ENCODE measurements at regions not wholly inside any gene's neighbourhood (a gene's known extent, or its start where the extent isn't known, plus 50 kb on each side); places are given as distances from the start of the nearest gene placed in this dataset.

- no peak for DNase-seq
- H3K27me3 ChIP-seq, result no peaks in the 10 kb centered on the region
- peaks cover 23 to 65% (median 51%) of the 10 kb centered on the region in 12 donors for H3K4me1 ChIP-seq
- no peaks in the 10 kb centered on the region for H3K9me3 ChIP-seq
- intact Hi-C loops (cut with DNase I), result loop anchor here in 9 of 10 donors (2.0 to 10.0 kb wide), 13 partner anchors 137 to 1233 kb away; partner anchors contain the start of gene ZNF608 (in 7 of the 9)
- H3K27ac ChIP-seq, result peak overlapping the region in 10 of 12 donors; percentile 52 to 81 (median 76)
- H3K4me3 ChIP-seq, result no peak overlapping the region
- 85 to 92% (median 88%) methylated on average over 2 of the region's 2 CpGs for WGBS, 4 donors
- H3K36me3 ChIP-seq, result no peaks in the 10 kb centered on the region
- ATAC-seq, result no peak
- TF ChIP-seq CTCF (IDR thresholded peaks at IDR 0.05) (no peak), POLR2A (IDR thresholded peaks at IDR 0.05) (no peak)
Observed at GRCh38 chr5:124905256-124906130, 159.1 kb upstream of the ZNF608 start.

GRCh38 chr5:124906339-124907097, 160.1 kb upstream of the ZNF608 start:
- H3K27me3 ChIP-seq, result no peaks in the 10 kb centered on the region
- 0 to 2% (median 1%) methylated on average over 6 of the region's 6 CpGs for WGBS, 4 donors
- H3K4me3 ChIP-seq, result no peak overlapping the region
- DNase-seq (peak; percentile 71 to 81 (median 80)), ATAC-seq (peak; percentile 91 to 94 (median 94))
- intact Hi-C loops (cut with DNase I), result loop anchor here in 9 of 10 donors (2.0 to 10.0 kb wide), 13 partner anchors 136 to 1234 kb away; partner anchors contain the start of gene ZNF608 (in 7 of the 9)
- no peaks in the 10 kb centered on the region for H3K9me3 ChIP-seq
- H3K27ac ChIP-seq, result peak overlapping the region in 11 of 12 donors; percentile 52 to 81 (median 75)
- H3K4me1 ChIP-seq, result peaks cover 23 to 71% (median 49%) of the 10 kb centered on the region in 12 donors
- no peak for TF ChIP-seq POLR2A (IDR thresholded peaks at IDR 0.05)
- peak in 4 of 12 donors; percentile 13 to 44 (median 30) for TF ChIP-seq CTCF (IDR thresholded peaks at IDR 0.05)
- no peaks in the 10 kb centered on the region for H3K36me3 ChIP-seq

- Histone ChIP-seq H3K9me3 (no peaks in the 10 kb centered on the region), H3K27ac (peak overlapping the region in 11 of 12 donors; percentile 37 to 81 (median 75)), H3K4me1 (peaks cover 23 to 64% (median 43%) of the 10 kb centered on the region in 12 donors), H3K4me3 (no peak overlapping the region), H3K36me3 (no peaks in the 10 kb centered on the region), H3K27me3 (no peaks in the 10 kb centered on the region)
- 84 to 92% (median 87%) methylated on average over 12 of the region's 12 CpGs for WGBS, 4 donors
- intact Hi-C loops (cut with DNase I), result loop anchor here in 9 of 10 donors (2.0 to 10.0 kb wide), 13 partner anchors 135 to 1235 kb away; partner anchors contain the start of gene ZNF608 (in 7 of the 9)
- TF ChIP-seq CTCF (IDR thresholded peaks at IDR 0.05) (no peak), POLR2A (IDR thresholded peaks at IDR 0.05) (no peak)
- DNase-seq, result no peak
- no peak for ATAC-seq
Observed at GRCh38 chr5:124907098-124907644, 160.7 kb upstream of the ZNF608 start.
